ENCODE measurements at regions not wholly inside any gene's neighbourhood (a gene's known extent, or its start where the extent isn't known, plus 50 kb on each side); places are given as distances from the start of the nearest gene placed in this dataset.

DNA sequence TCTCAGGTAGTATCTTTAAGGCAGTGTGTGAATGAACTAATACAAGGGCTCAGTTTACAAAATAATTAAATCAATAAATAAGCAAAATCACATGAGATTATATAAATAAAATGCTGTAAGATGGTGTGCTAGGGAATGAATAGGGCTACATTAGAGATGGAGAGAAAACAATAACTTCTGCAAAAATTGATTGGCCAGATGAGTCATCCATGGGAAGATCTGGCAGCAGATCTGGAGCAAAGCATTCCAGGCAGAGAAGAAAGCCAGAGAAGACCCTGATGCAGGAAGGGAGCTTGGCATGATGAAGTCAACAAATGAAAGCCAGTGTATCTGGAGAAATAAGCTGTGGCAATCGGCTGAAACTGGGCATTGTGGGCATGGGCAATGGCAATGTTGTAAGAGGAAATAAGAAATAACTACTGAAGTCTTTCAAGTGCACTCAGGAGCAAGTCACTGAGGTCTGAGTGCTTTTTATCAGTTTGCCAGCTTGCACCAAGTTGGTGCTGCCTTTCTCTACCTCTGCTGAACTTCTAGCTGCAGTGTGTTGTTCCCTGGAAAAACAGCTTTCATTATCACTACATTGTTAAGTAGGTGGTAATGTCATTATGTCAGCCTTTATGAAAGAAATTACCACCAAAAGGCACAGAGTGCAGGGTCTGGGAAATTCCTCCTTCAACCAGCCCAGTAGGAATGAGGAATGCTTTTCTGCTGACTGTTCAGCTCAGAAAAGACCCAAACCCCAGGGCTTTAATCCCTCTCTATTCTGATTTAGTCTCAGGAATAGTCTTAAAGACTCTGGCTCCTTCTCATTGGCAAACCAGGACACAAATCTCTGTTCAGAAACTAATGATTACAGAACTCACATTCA, 231.6 kb downstream of the HTR1B start:
- TF ChIP-seq, protein P1, sequence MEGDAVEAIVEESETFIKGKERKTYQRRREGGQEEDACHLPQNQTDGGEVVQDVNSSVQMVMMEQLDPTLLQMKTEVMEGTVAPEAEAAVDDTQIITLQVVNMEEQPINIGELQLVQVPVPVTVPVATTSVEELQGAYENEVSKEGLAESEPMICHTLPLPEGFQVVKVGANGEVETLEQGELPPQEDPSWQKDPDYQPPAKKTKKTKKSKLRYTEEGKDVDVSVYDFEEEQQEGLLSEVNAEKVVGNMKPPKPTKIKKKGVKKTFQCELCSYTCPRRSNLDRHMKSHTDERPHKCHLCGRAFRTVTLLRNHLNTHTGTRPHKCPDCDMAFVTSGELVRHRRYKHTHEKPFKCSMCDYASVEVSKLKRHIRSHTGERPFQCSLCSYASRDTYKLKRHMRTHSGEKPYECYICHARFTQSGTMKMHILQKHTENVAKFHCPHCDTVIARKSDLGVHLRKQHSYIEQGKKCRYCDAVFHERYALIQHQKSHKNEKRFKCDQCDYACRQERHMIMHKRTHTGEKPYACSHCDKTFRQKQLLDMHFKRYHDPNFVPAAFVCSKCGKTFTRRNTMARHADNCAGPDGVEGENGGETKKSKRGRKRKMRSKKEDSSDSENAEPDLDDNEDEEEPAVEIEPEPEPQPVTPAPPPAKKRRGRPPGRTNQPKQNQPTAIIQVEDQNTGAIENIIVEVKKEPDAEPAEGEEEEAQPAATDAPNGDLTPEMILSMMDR (conservative IDR thresholded peaks at IDR 0.05; ENCODE audit: low read depth), result no peak
- CTCF ChIA-PET, result no interaction called here
- DNase-seq (ENCODE audit: low spot score), result no peak
- no peak overlapping the region for H3K27ac ChIP-seq
- POLR2A ChIA-PET (ENCODE audit: low non-redundant PET), result no interaction called here

DNA sequence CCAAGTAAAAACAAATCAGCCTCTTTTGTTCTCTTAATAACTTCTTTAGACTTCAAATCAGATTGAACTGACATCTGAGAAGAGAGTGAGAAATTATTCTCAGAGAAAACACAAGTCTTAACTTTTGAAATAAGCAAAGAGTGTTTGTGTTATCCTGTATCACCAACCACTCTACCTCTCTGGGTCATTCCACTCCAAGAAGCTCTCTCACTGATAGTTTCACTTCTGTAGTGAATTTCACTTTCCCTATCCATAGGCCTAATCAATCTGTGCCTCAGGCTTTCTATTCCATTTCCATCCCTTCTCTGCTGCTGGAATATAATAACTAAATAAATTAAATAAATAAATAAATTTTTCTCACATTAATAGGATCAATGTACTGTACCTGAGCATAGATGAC, 235.0 kb downstream of the HTR1B start:
- no peak for DNase-seq (ENCODE audit: low spot score)
- CTCF ChIA-PET, result no interaction called here
- H3K27ac ChIP-seq, result no peak overlapping the region
- TF ChIP-seq, protein P1 (conservative IDR thresholded peaks at IDR 0.05; ENCODE audit: low read depth), result no peak
- POLR2A ChIA-PET (ENCODE audit: low non-redundant PET), result no interaction called here

DNA sequence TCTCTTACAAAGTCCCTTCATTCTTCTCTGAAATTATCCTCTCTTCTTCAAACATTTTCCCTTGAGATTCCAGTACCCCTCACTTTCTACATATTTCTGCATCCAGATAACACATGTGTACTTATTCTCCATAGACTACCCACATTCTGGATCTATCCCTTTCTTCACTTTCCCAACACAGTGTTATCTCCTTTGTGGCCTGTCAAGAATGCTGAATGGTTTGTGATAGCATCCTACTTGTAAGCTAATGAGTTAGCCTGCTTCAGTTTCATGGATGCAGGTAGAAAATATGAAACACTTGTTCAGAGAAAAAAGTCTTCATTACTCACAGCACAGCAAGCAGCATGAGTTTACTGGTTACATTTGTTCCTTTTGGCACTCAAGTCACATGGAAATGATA, 245.4 kb downstream of the HTR1B start:
- POLR2A ChIA-PET (ENCODE audit: low non-redundant PET), result no interaction called here
- DNase-seq (ENCODE audit: low spot score), result no peak
- CTCF ChIA-PET, result no interaction called here
- no peak overlapping the region for H3K27ac ChIP-seq
- TF ChIP-seq, protein P1 (conservative IDR thresholded peaks at IDR 0.05; ENCODE audit: low read depth), result no peak

DNA sequence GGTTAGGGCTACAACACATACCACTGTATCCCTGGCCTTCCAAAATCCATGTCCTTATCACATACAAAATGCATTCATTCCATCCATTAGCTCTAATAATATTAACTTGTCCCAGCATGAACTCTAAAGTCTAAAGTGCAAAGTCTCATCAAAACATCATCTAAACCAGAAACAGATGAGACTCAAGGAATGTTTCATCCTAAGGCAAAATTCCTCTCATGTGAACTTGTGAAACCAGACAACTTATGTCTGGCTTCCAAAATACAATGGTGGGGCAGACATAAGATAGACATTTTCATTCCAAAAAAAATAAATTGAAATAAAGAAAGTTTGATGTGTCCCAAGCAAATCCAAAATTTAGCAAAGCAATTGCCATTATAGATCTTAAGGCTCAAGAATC, 257.4 kb downstream of the HTR1B start:
- no peak for DNase-seq (ENCODE audit: low spot score)
- TF ChIP-seq, protein P1 (conservative IDR thresholded peaks at IDR 0.05; ENCODE audit: low read depth), result no peak
- POLR2A ChIA-PET (ENCODE audit: low non-redundant PET), result no interaction called here
- CTCF ChIA-PET, result no interaction called here
- H3K27ac ChIP-seq, result no peak overlapping the region

DNA sequence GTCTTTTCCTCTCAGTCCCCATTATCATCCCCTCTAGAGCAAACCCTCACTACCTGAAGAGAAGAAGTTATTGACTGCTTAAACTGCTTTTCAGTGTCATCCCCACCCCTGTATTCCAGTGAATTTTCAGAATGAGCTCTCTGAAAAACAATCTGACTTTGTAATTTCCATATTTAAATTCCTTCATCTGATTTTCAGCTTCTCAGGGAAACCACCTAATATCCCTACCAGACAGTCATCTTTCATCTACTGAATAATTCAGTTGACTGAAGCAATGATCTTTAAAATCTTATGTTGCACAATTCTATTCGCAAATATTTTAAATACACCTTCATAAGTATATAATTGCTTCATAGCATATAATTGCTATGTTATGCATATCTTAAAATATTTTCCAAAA, 258.7 kb downstream of the HTR1B start:
- no peak overlapping the region for H3K27ac ChIP-seq
- ChIA-PET POLR2A (ENCODE audit: low non-redundant PET) (no interaction called here), CTCF (no interaction called here)
- TF ChIP-seq, protein P1 (conservative IDR thresholded peaks at IDR 0.05; ENCODE audit: low read depth), result no peak
- DNase-seq (ENCODE audit: low spot score), result no peak

DNA sequence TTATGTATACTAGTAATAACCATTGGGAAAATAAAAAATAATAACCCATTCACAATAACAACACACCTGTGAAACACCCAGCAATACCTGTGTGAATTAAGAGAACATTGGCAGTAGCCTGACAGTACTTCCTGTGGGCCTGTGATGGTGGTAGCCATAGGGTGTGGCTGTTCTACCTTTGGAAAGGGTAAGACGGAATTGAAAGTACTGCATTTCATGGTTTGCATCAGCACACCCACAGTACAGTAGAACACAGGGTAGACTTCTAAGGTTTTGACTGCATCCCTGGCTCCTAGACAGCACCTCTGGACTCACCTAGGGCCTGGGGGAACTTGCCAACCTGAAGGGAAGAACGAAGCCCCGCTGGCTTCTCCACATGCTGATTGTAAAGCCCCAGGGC, 279.8 kb downstream of the HTR1B start:
- no peak overlapping the region for H3K27ac ChIP-seq
- TF ChIP-seq, protein P1 (conservative IDR thresholded peaks at IDR 0.05; ENCODE audit: low read depth), result no peak
- CTCF ChIA-PET, result no interaction called here
- POLR2A ChIA-PET (ENCODE audit: low non-redundant PET), result no interaction called here
- DNase-seq (ENCODE audit: low spot score), result no peak
